NCI-H345 treated with DMSO at 0.1 percent for 48 hours (cell line): ENCODE measurements at regions not wholly inside any gene's neighbourhood (a gene's known extent, or its start where the extent isn't known, plus 50 kb on each side); places are given as distances from the start of the nearest gene placed in this dataset.
"Not testable (repeated sequence)": the region's sequence is repeated elsewhere in the genome, so short reads cannot be mapped to it uniquely, and the experiment has no call there.

ENCODE experiments used
- DNase-seq: peaks from one replicate; lab custom pipeline; 2025; ENCODE audit not compliant: unreplicated experiment; lab: John Stamatoyannopoulos, UW

DNA sequence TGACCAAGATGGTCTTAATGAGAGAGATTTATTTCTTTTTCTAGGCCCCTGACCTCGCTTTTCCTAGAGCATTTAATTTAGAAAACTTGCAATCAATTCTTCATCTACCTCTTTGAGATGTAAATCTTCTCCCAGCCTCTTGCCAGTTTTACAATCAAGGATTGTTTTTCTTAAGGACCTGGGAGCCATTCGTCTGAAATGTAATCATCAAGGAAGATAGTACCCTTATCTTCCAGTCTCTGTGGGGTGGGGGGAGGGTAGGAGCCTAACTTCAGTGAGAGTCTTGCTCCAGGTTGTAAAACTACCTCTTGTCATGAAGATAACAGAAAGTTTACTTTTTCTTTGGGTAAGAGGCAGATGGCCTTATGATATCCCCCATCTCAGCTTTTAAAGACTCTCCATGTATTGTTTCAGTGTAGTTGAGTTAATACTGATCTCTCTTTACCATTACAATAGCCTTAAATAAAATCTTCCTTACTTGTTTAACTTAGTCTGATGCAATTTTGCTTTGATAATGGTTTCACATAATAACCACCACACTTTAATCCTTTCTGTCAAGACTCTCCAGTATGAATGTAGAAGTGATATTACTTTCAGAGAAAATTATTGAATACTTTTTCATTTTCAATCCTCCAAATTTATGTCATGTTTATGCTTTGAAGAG, 110.2 kb upstream of the CPHXL start:
- no peak for DNase-seq

DNA sequence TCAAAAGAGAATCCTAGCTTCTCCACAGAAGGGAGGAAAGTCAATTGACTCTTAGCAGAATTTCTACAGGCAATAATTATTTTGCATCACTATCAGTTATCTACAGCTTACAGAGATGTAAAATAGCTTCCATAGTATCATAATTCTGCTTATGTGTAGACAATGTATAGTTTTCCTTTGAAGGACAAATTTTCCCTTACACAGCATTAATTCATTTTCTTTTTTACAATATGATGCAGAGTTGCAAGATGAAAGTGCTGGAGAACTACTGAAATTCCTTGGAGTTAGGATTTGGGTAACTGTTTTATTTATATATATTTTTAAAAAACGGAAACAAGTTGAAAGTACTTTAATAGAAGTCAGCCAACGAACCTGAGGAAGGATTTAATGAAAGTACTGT, 111.0 kb upstream of the CPHXL start:
- no peak for DNase-seq

DNA sequence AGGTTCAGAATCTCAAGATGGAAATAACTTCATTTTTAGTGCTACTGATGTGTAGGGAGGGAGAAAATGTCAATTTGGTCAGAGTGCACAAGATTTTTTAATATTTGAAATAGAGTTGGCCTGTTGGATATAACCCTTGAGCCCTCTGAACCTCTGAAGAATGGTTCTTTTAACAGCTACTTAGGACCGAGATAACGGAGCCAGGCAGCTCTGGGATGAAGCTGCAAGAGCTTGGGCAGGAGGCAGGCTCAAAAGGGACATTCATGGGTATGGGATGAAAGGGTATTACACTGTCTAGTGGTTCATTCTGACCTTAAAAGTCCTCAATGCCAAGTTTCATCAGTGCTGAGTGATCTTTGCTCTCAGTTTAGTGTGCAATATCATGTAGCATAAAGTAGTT, 111.4 kb upstream of the CPHXL start:
- DNase-seq = no peak

DNA sequence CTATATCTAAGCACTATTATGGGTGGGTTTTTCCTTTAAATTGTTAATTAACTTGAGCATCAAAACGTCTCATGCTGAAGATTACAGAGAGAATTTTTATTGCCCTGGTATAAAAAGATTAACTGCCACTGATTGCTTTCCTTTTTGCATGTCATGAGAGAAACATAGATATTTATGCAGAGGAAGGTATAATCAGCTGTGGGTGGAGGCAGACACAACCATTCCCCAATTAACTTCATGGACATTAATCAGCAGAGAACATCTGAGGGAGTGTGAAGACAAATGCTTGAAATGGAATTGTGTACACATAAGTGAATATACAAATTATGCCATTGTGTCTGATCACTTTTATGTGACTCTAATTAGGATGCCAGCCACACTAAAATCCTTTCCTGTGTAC, 115.2 kb upstream of the CPHXL start:
- DNase-seq = no peak

DNA sequence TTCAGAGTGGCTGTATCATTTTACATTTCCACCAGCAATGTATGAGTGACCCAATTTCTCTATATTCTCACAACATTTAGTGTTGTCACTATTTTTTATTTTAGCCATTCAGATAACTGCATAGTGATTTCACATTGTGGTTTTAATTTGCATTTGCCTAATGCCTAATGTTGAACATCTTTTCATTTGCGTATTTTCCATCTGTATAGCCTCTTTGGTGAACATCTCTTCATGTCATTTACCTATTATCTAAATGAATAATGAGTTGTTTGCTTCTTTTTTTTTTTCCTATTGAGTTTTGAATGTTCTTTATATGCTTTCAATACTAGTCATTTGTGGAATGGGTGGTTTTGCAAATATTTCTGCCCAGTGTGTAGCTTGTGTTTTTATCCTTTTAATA, 120.9 kb upstream of the CPHXL start:
- no peak for DNase-seq

DNA sequence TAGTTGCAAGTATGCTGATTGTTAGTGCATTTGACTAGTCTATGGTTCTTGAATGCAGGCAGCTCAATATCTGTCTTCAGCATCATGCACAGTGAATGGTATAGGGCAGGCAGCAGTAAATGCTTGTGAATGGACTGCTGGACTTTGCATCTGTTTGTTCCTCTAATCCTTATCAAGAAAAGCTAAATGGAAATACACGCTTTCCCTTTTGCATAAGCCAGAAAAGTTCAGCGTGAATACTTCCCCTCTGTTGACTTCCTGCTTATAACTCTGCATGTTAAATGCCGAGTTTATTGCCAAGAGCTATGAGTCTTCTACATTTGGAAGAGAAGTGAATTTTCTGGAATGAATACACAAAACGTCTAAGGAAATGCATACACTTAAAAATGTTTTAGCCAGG, 127.9 kb upstream of the CPHXL start:
- no peak for DNase-seq

DNA sequence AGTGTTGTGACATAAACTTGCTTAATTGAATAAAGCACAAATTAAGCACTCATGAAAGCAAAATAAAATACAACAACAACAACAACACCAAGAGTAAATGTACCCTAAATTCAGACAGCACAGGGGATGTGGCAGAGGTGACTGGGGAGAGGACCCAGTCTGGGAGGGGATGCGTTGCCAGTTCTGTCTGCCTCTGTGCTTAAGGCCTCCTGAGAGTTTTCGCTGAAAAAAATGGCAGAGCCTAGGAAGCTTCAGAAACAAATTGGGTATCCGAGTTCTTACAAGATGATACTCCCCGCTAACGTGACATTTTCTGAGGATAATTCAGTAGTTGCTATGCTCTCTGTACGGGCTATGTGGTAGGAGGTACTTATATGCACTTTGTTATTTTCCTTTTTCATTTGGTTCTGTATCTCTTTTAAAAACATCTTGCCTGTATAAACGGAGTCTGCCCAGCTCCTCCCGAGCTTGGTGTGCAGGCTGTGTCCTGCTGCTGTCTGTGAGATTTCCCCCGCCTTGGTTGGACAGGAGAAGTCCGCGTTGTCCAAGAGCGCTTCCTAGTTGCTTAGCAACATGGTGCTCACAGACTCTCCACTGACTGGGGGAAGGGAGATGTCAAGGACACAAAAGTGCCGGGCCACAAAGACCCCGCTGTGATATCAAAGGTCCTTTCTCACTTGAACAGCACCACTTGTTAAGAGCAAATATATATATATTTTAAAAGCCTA, 134.2 kb upstream of the CPHXL start:
- no peak for DNase-seq

DNA sequence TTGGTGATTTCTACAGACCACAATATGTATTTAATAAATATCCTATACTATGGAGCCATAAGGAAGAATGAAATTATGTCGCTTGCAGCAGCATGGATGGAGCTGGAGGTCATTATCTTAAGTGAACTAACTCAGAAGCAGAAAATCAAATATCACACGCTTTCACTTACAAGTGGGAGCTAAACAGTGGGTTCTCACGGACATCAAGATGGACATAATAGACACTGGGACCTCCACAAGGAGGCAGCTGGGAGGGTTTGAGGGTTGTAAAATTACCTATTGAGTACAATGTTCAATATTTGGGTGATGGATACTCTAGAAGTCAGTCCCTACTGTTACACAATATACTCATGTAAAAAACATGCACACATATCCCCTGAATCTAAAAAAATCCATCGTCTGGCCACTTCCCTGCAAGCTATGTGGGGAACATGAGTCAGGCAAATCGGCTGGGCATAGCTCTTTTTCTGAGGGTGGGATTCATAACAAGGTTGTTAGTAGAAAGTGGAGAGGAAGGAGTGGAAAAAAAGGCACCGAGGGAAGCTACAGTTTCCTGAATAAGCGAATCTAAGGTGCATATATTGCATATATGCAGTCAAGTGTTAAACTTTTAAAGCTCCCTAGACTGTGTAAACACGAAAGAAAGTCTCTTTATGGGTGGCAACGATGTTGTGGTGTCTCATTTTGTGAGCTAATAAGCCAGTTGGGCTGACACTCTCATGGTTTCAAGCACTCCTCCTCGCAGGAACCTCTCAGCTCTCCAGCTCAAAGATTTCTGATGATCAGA, 135.2 kb upstream of the CPHXL start:
- DNase-seq = no peak

DNA sequence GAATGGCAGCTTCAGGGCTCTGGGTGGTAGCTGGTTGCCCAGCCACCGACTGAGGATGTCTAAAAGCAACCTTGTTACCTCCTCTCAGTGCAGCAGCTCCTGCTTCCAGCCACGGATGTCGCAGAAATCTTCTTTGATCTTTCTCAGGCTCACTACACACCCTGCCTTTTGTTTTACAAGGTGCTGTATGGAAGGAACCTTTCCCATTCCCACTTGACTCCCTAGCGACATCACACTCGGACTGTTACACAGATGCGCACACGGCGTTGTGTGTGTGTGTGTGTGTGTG, 135.8 kb upstream of the CPHXL start:
- DNase-seq = no peak

DNA sequence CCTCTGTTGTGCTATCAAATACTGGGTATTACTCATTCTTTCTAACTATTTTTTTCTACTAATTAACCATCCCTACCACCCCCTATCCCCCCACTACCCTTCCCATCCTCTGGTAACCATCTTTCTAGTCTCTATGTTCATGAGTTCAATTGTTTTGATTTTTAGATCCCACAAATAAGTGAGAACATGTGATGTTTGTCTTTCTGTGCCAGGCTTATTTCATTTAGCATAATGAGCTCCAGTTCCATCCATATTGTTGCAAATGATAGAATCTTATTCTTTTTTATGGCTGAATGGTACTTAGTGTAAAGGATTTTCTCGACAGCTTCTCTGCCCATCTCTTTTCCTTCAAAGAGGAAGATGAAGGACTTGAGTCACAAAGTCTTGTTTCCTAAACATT, 138.0 kb upstream of the CPHXL start:
- DNase-seq = no peak

DNA sequence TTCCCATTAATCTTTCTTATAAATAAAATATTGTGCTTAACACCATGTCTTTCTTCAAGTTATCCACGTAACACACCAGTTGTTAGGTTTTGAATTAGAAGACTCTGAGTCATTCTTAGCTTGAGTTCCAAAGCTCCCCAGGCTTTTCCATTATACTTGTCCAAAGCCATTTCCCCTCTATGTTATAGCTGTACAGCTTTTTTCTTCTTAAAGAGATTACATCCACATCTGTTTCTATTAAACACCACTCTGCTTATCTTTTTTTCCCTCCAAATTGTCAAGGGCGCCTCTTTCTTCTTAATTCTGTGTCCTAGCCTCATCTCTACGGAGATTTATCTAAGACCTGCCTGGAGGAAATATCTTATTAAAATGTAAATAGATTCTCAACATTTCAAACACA, 139.4 kb upstream of the CPHXL start:
- no peak for DNase-seq

DNA sequence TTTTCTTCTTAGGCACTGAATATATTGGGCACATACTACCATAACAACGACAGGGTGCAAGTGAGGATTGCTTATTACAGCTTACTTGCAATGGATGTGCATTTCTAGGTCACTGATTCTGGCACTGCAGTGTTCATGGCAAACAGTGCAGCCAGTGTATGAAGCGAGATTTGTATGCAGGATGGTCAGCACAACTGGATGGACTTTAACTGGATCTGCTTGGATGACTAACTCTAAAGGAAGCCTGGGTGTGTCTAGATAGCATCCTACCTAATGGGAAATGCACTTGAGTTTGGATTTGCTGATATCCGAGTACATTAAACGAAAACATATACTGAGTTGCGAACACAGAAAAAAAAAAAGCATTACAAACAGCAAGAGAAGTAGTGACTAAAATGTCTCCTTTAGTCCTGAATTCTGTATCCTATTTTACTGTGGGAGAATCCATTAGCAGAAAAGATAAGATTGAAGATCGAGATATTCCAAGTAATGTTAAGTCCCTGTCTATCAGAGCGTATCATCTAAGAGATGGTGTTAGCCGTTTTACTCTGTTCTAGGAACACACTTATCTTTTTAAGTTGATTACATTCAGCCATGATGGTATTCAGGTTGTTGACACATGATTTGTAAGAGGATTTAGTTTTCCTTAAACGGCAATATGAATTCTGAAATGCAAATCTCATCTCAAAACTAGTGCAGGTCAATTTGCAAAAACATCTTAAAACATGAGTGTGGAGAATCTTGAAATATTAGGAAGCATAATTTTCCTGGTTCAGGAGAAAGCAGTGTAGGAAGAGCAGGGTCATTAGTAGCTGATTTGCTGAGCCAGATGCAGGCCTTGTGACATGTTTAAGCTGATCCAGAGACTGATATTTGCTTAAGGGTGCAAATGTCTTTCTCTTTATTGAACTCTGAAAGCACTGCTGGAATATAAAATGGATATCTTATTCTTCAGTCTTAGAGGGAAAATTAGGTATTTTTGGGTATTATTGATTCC, 142.6 kb upstream of the CPHXL start:
- no peak for DNase-seq

DNA sequence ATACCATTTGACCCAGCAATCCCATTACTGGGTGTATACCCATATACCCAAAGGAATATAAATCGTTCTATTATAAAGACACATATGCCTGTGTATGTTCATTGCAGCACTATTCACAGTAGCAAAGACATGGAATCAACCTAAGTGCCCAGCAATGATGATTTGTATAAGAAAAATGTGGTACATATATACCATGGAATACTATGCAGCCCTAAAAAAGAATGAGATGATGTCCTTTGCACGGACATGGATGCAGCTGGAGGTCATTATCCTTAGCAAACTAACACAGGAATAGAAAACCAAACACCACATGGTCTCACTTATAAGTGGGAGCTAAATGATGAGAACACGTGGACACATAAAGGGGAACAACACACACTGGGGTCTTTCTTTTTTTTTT, 155.0 kb upstream of the CPHXL start:
- not testable (repeated sequence) for DNase-seq

DNA sequence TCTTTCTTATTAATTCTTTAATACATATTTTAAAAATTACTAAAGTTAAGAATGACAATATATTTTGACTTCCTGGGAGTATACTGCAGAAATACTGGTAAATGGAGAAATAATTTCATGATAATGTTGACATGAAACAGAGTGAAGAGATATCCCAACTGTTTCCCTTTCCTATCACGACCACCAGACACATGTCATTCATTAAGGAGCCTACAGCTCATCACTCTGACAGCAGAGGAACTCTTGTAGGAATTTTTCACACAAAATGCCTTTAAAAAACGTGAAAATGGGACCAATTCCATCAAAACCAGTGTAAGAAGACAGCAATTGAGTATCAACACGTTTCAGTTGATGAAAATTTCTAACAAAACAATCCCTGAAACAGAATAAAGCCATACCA, 172.9 kb upstream of the CPHXL start:
- DNase-seq = no peak

DNA sequence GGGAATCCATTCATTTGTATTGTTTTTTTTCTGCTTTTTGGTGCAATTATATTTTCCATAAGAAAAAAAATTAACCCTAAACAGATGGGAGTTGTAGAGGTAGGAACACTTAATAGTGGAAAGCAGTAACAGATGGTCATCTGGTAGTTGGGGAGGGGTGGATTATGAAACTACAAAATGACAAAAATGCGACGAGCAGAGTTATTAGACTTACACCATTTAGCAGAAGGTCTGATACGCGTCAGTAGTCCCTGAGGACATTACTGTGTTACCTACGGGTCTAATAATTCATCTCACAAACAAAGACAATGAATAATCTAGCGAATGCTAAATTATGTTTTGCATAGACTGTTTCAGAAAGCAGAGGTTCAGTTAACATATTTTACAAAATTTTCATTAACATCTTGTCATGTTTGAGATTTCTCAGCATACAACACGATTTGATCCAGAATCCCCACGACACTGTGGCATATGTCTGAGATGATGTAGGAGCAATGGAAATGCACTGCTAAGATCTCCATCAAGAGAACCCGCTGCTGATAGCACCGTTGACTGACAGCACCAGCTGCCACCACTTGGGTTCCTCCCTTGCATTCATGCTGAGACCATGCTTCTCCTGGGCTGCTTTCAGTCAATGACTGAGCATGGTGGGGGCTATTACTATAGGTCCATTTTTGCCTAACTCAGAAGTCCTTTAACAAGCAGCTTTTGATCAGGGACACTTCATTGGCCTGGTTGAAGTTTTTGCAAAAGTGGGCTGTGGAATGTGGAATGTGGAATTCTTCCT, 182.2 kb upstream of the CPHXL start:
- DNase-seq = no peak

DNA sequence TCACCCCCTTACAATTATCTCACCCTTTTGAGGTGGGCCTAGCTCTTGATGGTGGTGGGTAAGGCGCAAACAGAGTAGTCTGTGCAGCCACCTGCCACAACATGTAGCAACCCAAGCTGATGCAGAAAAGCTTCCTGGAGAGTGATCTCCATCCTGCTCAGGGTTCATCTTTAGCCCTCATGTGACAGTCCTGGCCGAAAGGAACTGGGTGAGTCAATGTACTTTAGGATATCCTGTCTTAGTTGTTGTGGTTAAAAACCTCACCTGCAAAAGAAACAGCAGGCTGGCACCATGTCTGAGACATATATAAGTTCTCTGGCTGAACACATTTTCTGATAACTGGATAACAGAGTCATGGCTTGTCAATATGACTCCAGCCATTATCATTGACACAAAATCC, 183.5 kb upstream of the CPHXL start:
- no peak for DNase-seq

DNA sequence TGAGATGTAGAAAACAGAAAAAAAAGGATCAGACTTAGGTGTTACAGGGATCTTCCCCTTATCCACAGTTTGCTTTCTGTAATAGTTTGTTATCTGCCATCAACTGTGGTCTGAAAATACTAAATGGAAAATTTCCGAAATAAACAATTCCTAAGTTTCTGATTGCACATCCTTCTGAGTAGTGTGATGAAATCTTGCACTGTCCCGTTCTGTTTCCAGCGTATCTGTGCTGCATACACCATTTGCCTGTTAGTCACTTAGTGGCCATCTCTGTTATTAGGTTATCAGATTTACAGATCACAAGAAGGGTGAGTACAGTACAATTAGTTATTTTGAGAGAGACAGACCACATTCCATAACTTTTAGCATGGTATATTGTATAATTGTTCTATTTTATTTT, 185.6 kb upstream of the CPHXL start:
- no peak for DNase-seq

DNA sequence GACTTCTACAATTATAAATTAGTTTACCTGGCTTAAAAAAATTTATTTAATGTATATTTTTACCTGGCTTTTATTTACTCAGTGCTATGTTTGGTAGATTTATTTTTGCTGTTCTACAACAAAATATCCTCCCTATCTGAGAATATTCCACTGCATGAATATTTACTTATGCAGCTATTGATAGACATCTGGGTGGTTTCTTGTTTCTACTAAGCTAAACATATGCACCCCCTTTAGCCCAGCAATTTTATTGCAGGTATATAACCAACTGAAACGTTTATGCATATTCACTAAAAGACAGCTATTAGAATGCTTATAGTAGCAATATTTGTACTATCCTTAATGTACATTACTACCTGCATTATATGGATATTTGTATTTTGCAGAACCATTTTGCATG, 187.7 kb upstream of the CPHXL start:
- DNase-seq = no peak

DNA sequence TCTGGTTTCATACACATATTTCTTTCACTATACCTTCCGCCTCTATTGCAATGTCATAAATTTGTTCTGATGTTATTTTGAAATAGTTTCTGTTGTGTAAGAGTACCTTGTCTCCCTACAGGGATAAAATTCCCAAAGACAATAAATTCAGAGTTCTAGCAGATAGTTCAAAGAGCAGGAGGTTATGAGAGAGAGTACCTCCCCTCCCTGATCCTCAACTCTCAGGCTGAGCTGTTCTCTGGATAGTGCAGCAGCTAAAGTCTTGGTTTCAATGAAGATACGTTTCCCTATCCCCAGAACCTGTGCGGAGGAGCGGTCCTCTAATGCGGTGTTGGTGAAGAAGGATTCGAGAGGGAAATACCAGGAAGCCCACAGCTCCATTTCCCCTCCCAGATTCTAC, 190.2 kb upstream of the CPHXL start:
- no peak for DNase-seq

DNA sequence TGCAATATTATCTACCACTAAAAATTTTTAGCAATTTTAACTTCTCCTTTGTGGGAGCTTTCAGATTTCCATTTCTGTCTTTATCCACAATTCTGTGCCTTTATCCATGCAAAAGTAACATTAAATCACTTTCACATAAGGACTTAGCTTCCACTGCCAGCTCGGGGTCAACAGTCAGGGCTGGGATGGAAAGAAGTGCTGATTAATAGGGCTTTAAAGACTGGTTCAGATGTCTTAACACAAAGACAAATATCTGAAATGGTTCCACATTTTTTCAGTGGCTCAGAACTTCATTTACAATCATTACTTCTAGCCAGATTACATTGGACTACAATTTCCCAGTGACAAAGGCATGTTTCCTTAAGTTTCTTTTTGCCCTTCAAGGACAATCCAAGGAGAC, 191.8 kb upstream of the CPHXL start:
- DNase-seq = no peak

DNA sequence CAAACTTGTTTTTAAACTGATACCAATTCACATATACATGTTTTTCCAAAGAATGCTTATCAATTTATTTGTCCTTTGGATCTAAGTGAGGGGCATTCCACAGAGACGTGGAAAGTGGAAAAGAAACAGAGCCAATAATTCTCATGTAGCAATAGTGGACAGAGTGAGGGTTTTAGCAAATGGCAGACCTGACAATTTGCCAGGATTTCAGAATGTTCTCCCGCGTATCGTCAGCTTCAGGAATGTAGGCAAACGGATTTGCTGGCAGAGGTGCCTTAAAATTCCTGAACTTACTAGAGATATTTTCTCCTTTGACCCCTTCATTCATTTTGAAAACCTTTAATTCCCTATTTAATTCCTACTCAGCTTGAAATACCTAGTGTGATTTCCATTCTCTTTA, 193.4 kb upstream of the CPHXL start:
- DNase-seq = no peak
